ENCODE measurements at regions not wholly inside any gene's neighbourhood (a gene's known extent, or its start where the extent isn't known, plus 50 kb on each side); places are given as distances from the start of the nearest gene placed in this dataset.

- intact Hi-C loops (cut with DNase I; ENCODE audit: low total_unique reads) = no loop called here
These were observed 189.5 kb downstream of the ERCC6L2 start for GRCh38 chr9:96064826-96065481.

GRCh38 chr9:96062854-96063253 lies 187.4 kb downstream of the ERCC6L2 start:
- Histone ChIP-seq H3K4me3 (no peak overlapping the region), H3K27ac (no peak overlapping the region), H3K4me1 (peaks cover 0 to 7% (median 0%) of the 10 kb centered on the region in 4 donors), H3K9me3 (no peaks in the 10 kb centered on the region), H3K36me3 (no peaks in the 10 kb centered on the region), H3K27me3 (no peaks in the 10 kb centered on the region)
- intact Hi-C loops (cut with DNase I; ENCODE audit: low total_unique reads) = no loop called here
- DNase-seq = no peak
- TF ChIP-seq POLR2AphosphoS5 (IDR thresholded peaks at IDR 0.05) (no peak), POLR2A (IDR thresholded peaks at IDR 0.05) (no peak), CTCF (IDR thresholded peaks at IDR 0.05) (no peak), EP300 (IDR thresholded peaks at IDR 0.05; ENCODE audit: low read depth) (no peak)
- 85% methylated on average over 3 of the region's 3 CpGs; no CpG with 5 or more reads in 1 of the 2 donors for WGBS, 2 donors (ENCODE audit: low coverage in 1 of 2)
- in situ Hi-C loops (cut with MboI; ENCODE audit: low pct_ligation_motif_present in 1 of 4, low pct_unique_long_range_greater_than_20kb in 1 of 4, low sequenced_read_pairs in 3 of 4) = loop anchor here in 1 of 4 donors (25.0 kb wide), 1 partner anchor 149 kb away; no protein-coding TSS in a partner anchor

More at GRCh38 chr9:96064826-96065481, 189.5 kb downstream of the ERCC6L2 start:
- Histone ChIP-seq H3K27me3 (no peaks in the 10 kb centered on the region), H3K27ac (no peak overlapping the region), H3K9me3 (no peaks in the 10 kb centered on the region), H3K4me3 (no peak overlapping the region), H3K36me3 (no peaks in the 10 kb centered on the region), H3K4me1 (peaks cover 0 to 7% (median 0%) of the 10 kb centered on the region in 4 donors)
- in situ Hi-C loops (cut with MboI; ENCODE audit: low pct_ligation_motif_present in 1 of 4, low pct_unique_long_range_greater_than_20kb in 1 of 4, low sequenced_read_pairs in 3 of 4) = loop anchor here in 1 of 4 donors (25.0 kb wide), 1 partner anchor 147 kb away; no protein-coding TSS in a partner anchor
- DNase-seq = no peak
- 75 to 100% methylated on average over 1 to 7 of the region's 7 CpGs for WGBS, 2 donors (ENCODE audit: low coverage in 1 of 2)
- TF ChIP-seq POLR2A (IDR thresholded peaks at IDR 0.05) = no peak
- no peak for TF ChIP-seq POLR2AphosphoS5 (IDR thresholded peaks at IDR 0.05)
- TF ChIP-seq CTCF (IDR thresholded peaks at IDR 0.05) = no peak
- TF ChIP-seq EP300 (IDR thresholded peaks at IDR 0.05; ENCODE audit: low read depth) = no peak

- WGBS, 2 donors (ENCODE audit: low coverage in 1 of 2) = 57 to 69% methylated on average over 3 to 4 of the region's 4 CpGs
- peak overlapping the region; percentile 31 to 42 (median 38) for H3K27ac ChIP-seq
- no peak for DNase-seq
These were observed 186.5 kb downstream of the ERCC6L2 start for GRCh38 chr9:96062031-96062430.

More at GRCh38 chr9:96062031-96062430, 186.5 kb downstream of the ERCC6L2 start:
- Histone ChIP-seq H3K4me1 (peaks cover 0 to 7% (median 0%) of the 10 kb centered on the region in 4 donors), H3K4me3 (no peak overlapping the region), H3K9me3 (no peaks in the 10 kb centered on the region), H3K27me3 (no peaks in the 10 kb centered on the region), H3K36me3 (no peaks in the 10 kb centered on the region)
- in situ Hi-C loops (cut with MboI; ENCODE audit: low pct_ligation_motif_present in 1 of 4, low pct_unique_long_range_greater_than_20kb in 1 of 4, low sequenced_read_pairs in 3 of 4) (loop anchor here in 1 of 4 donors (25.0 kb wide), 1 partner anchor 150 kb away; no protein-coding TSS in a partner anchor), intact Hi-C loops (cut with DNase I; ENCODE audit: low total_unique reads) (no loop called here)
- TF ChIP-seq EP300 (IDR thresholded peaks at IDR 0.05; ENCODE audit: low read depth) (no peak), POLR2A (IDR thresholded peaks at IDR 0.05) (no peak), CTCF (IDR thresholded peaks at IDR 0.05) (no peak), POLR2AphosphoS5 (IDR thresholded peaks at IDR 0.05) (no peak)
